Panc1 (cell line): ENCODE measurements at regions not wholly inside any gene's neighbourhood (a gene's known extent, or its start where the extent isn't known, plus 50 kb on each side); places are given as distances from the start of the nearest gene placed in this dataset.
A peak's percentile ranks its signal among the peaks of the same experiment; 100 is the strongest.

ENCODE experiments used
- ATAC-seq: fragments of 200-7000 bp; cut with Tn5 transposase; 2 replicates; pipeline ENCODE4 v1.9.1; 2020; ENCODE audit warnings: mild to moderate bottlenecking, moderate library complexity
- BruUV-seq: library from RNA; stranded (reverse); fragments of 400-500 nt; replicated peaks from 2 replicates; lab custom pipeline; 2021; lab: Mats Ljungman, UMichigan
- CTCF ChIA-PET: fragments of 300-600 bp; sonication (Branson Sonifier 250); formaldehyde crosslinking; loops from one replicate; lab custom pipeline; 2022; ENCODE audit warnings: antibody characterized with exemption; lab: Charles Lee
- POLR2A ChIA-PET: fragments of 300-600 bp; sonication (Branson Sonifier 250); formaldehyde crosslinking; loops from one replicate; lab custom pipeline; 2022; ENCODE audit warnings: antibody characterized with exemption; lab: Charles Lee
- DNase-seq: peaks from one replicate; pipeline ENCODE4 v3.0.0-alpha.2; 2010; ENCODE audit warnings: low read depth, low spot score
- H3K27ac ChIP-seq: 2 replicates; pipeline ENCODE4 v1.5.1; 2011; ENCODE audit warnings: mild to moderate bottlenecking, low read length, inconsistent platforms
- H3K27me3 ChIP-seq: fragments of 200-500 bp; sonication (Bioruptor generic); 2 replicates; pipeline ENCODE4 v1.6.0; 2014; ENCODE audit warnings: low read length, inconsistent platforms; ENCODE audit not compliant: control insufficient read depth, insufficient read depth
- H3K36me3 ChIP-seq: fragments of 200-500 bp; sonication (Bioruptor generic); 2 replicates; pipeline ENCODE4 v1.5.1; 2014; ENCODE audit warnings: inconsistent platforms, mild to moderate bottlenecking, low read length, moderate library complexity; ENCODE audit not compliant: control insufficient read depth, insufficient read depth
- H3K4me1 ChIP-seq: 2 replicates; pipeline ENCODE4 v1.5.1; 2011; ENCODE audit warnings: inconsistent platforms, mild to moderate bottlenecking, low read length, moderate library complexity; ENCODE audit not compliant: control insufficient read depth, insufficient read depth
- H3K4me3 ChIP-seq, 2 experiments: 2 replicates each; pipeline ENCODE4 v1.5.1; 2011 to 2012; ENCODE audit warnings: low read depth in 2 of 2, low read length in 2 of 2, mild to moderate bottlenecking in 2 of 2, inconsistent platforms in 1 of 2, moderate library complexity in 1 of 2
- H3K9me3 ChIP-seq: fragments of 200-500 bp; sonication (Bioruptor generic); 2 replicates; pipeline ENCODE4 v1.5.1; 2014; ENCODE audit warnings: low read depth, mild to moderate bottlenecking, inconsistent platforms, low read length, moderate library complexity; ENCODE audit not compliant: control insufficient read depth, insufficient read depth
- CTCF ChIP-seq: fragments of 450-650 bp; IDR thresholded peaks from 2 replicates; pipeline ENCODE4 v1.5.1; 2017; ENCODE audit warnings: mild to moderate bottlenecking
- POLR2AphosphoS5 ChIP-seq: IDR thresholded peaks from 2 replicates; pipeline ENCODE4 v1.6.1; 2012; ENCODE audit warnings: mild to moderate bottlenecking, low read depth, low read length, moderate library complexity
- REST ChIP-seq, 2 experiments: IDR thresholded peaks; 2 replicates each; pipeline ENCODE4 v1.6.1; 2011 to 2012; ENCODE audit warnings: low read depth in 2 of 2, control low read depth in 1 of 2, low read length in 1 of 2, mild to moderate bottlenecking in 1 of 2, moderate library complexity in 1 of 2; ENCODE audit not compliant: insufficient read depth in 1 of 2
- SIN3A ChIP-seq: IDR thresholded peaks from 2 replicates; pipeline ENCODE4 v1.6.1; 2012; ENCODE audit warnings: low read depth, mild to moderate bottlenecking, low read length, moderate library complexity, borderline replicate concordance; ENCODE audit not compliant: insufficient read depth
- TCF7L2 ChIP-seq: IDR thresholded peaks from 2 replicates; pipeline ENCODE4 v1.6.1; 2011; ENCODE audit warnings: mild to moderate bottlenecking, low read depth, low read length, inconsistent platforms
- in situ Hi-C: cut with HindIII; loops from 2 replicates; pipeline ENCODE4 v1.10.0; 2016; ENCODE audit warnings: low sequenced_read_pairs, low pct_unique_long_range_greater_than_20kb
- intact Hi-C: fragments of 100-400 bp; cut with micrococcal nuclease; formaldehyde crosslinking; loops from one replicate; pipeline ENCODE4 v1.10.0; 2022; ENCODE audit not compliant: unreplicated experiment

- Histone ChIP-seq H3K27ac (no peak overlapping the region), H3K27me3 (peaks cover 23% of the 10 kb centered on the region), H3K9me3 (no peaks in the 10 kb centered on the region), H3K4me1 (no peaks in the 10 kb centered on the region), H3K36me3 (no peaks in the 10 kb centered on the region), H3K4me3 (no peak overlapping the region)
- POLR2A ChIA-PET, result no interaction called here
- ATAC-seq, result peak; percentile 29; the same call in 1 of the 2 replicates
- in situ Hi-C loops (no loop called here), intact Hi-C loops (no loop called here)
- TF ChIP-seq SIN3A (no peak), REST (IDR thresholded peaks at IDR 0.05; ENCODE audit: insufficient read depth in 1 of 2, low read depth in 2 of 2, low read length in 1 of 2) (no peak), TCF7L2 (no peak), POLR2AphosphoS5 (no peak), CTCF (no peak)
- BruUV-seq, result no TSS peak
- no peak for DNase-seq
- CTCF ChIA-PET, result no interaction called here
Observed at GRCh38 chr3:127350172-127351050, 62.6 kb upstream of the PRR20G start.

- H3K27me3 ChIP-seq, result peaks cover 23% of the 10 kb centered on the region
- no peak overlapping the region for H3K27ac ChIP-seq
- ChIA-PET CTCF (no interaction called here), POLR2A (no interaction called here)
- DNase-seq (no peak), ATAC-seq (0 out of 2 replicates have a peak, but pooled peaks have one; percentile 30)
- no peak for TF ChIP-seq POLR2AphosphoS5
- no peak for TF ChIP-seq CTCF
- no peak for TF ChIP-seq SIN3A
- TF ChIP-seq TCF7L2, result no peak
- no peak for TF ChIP-seq REST (IDR thresholded peaks at IDR 0.05; ENCODE audit: insufficient read depth in 1 of 2, low read depth in 2 of 2, low read length in 1 of 2)
- H3K36me3 ChIP-seq, result no peaks in the 10 kb centered on the region
- in situ Hi-C loops (no loop called here), intact Hi-C loops (no loop called here)
- no peaks in the 10 kb centered on the region for H3K9me3 ChIP-seq
- BruUV-seq, result no TSS peak
- H3K4me3 ChIP-seq, result no peak overlapping the region
- no peaks in the 10 kb centered on the region for H3K4me1 ChIP-seq
Observed at GRCh38 chr3:127349501-127350171, 61.8 kb upstream of the PRR20G start.
